ENCODE measurements at regions not wholly inside any gene's neighbourhood (a gene's known extent, or its start where the extent isn't known, plus 50 kb on each side); places are given as distances from the start of the nearest gene placed in this dataset.
A peak's percentile ranks its signal among the peaks of the same experiment; 100 is the strongest.

GRCh38 chr11:115941481-115941993 is 437.3 kb upstream of the CADM1 start:
- peak; percentile 40 for DNase-seq (ENCODE audit: low read depth)
- no peak for TF ChIP-seq CTCF (IDR thresholded peaks at IDR 0.05; ENCODE audit: insufficient read depth, low read depth, low read length)
- no peak overlapping the region for H3K4me3 ChIP-seq (ENCODE audit: low read depth, low read length)

GRCh38 chr11:115941044-115941443 is 436.8 kb upstream of the CADM1 start:
- no peak for DNase-seq (ENCODE audit: low read depth)
- H3K4me3 ChIP-seq (ENCODE audit: low read depth, low read length), result no peak overlapping the region
- TF ChIP-seq CTCF (IDR thresholded peaks at IDR 0.05; ENCODE audit: insufficient read depth, low read depth, low read length), result no peak

GRCh38 chr11:115939731-115940421 is 435.7 kb upstream of the CADM1 start:
- H3K4me3 ChIP-seq (ENCODE audit: low read depth, low read length), result no peak overlapping the region
- no peak for TF ChIP-seq CTCF (IDR thresholded peaks at IDR 0.05; ENCODE audit: insufficient read depth, low read depth, low read length)
- no peak for DNase-seq (ENCODE audit: low read depth)

- no peak for TF ChIP-seq CTCF (IDR thresholded peaks at IDR 0.05; ENCODE audit: insufficient read depth, low read depth, low read length)
- no peak overlapping the region for H3K4me3 ChIP-seq (ENCODE audit: low read depth, low read length)
- DNase-seq (ENCODE audit: low read depth), result no peak
Measured at GRCh38 chr11:115939104-115939730, 435.0 kb upstream of the CADM1 start.

- TF ChIP-seq CTCF (IDR thresholded peaks at IDR 0.05; ENCODE audit: insufficient read depth, low read depth, low read length), result no peak
- no peak overlapping the region for H3K4me3 ChIP-seq (ENCODE audit: low read depth, low read length)
- no peak for DNase-seq (ENCODE audit: low read depth)
Measured at GRCh38 chr11:115933564-115933963, 429.3 kb upstream of the CADM1 start.

GRCh38 chr11:115931548-115932083 is 427.4 kb upstream of the CADM1 start:
- no peak overlapping the region for H3K4me3 ChIP-seq (ENCODE audit: low read depth, low read length)
- no peak for DNase-seq (ENCODE audit: low read depth)
- TF ChIP-seq CTCF (IDR thresholded peaks at IDR 0.05; ENCODE audit: insufficient read depth, low read depth, low read length), result no peak
